SU-DHL-6 (cell line): ENCODE measurements at regions not wholly inside any gene's neighbourhood (a gene's known extent, or its start where the extent isn't known, plus 50 kb on each side); places are given as distances from the start of the nearest gene placed in this dataset.

Experiments
- H2AFZ ChIP-seq: fragments of 200-600 bp; sonication (generic); 2 replicates; pipeline ENCODE4 v1.6.1; 2014; ENCODE audit warnings: low read depth, mild to moderate bottlenecking, moderate library complexity, mixed read lengths, antibody characterized with exemption, low read length; ENCODE audit not compliant: severe bottlenecking
- H3F3A ChIP-seq: fragments of 200-600 bp; shearing (Covaris generic); 2 replicates; pipeline ENCODE4 v1.6.0; 2016; ENCODE audit warnings: antibody characterized with exemption, mild to moderate bottlenecking; ENCODE audit not compliant: insufficient read depth
- H3K27ac ChIP-seq: fragments of 200-600 bp; sonication (generic); 2 replicates; pipeline ENCODE4 v1.5.1; 2016; ENCODE audit warnings: low read depth, mild to moderate bottlenecking, low read length, moderate library complexity, mixed read lengths
- H3K27me3 ChIP-seq: fragments of 200-600 bp; sonication (generic), shearing (Covaris generic); 2 replicates; pipeline ENCODE4 v1.6.0; 2014; ENCODE audit warnings: mild to moderate bottlenecking, low read length
- H3K36me3 ChIP-seq: fragments of 200-600 bp; sonication (generic); 2 replicates; pipeline ENCODE4 v1.6.1; 2014; ENCODE audit warnings: mild to moderate bottlenecking, low read length, mixed read lengths
- H3K4me2 ChIP-seq: fragments of 300-600, 200-600 bp; shearing (Covaris generic), sonication (generic); 2 replicates; pipeline ENCODE4 v1.6.0; 2014; ENCODE audit warnings: low read length, low read depth, mild to moderate bottlenecking; ENCODE audit not compliant: poor library complexity, severe bottlenecking
- H3K4me3 ChIP-seq: fragments of 200-600 bp; sonication (generic); 2 replicates; pipeline ENCODE4 v1.5.1; 2014; ENCODE audit warnings: antibody characterized with exemption, low read length, mild to moderate bottlenecking, mixed read lengths; ENCODE audit not compliant: insufficient read depth, poor library complexity, severe bottlenecking
- H3K79me2 ChIP-seq: fragments of 200-600 bp; sonication (generic); 2 replicates; pipeline ENCODE4 v1.6.1; 2014; ENCODE audit warnings: mild to moderate bottlenecking, low read length, moderate library complexity; ENCODE audit not compliant: insufficient read depth
- H3K9ac ChIP-seq: fragments of 200-600 bp; sonication (generic); 2 replicates; pipeline ENCODE4 v1.7.0; 2014; ENCODE audit warnings: mild to moderate bottlenecking, low read length
- H3K9me2 ChIP-seq: fragments of 200-600 bp; sonication (generic); replicated peaks from 2 replicates; pipeline ENCODE4 v1.6.1; 2014; ENCODE audit warnings: low read length; ENCODE audit not compliant: insufficient read depth
- H3K9me3 ChIP-seq: fragments of 200-600 bp; sonication (generic); 2 replicates; pipeline ENCODE4 v1.6.1; 2014; ENCODE audit warnings: low read length, mixed read lengths; ENCODE audit not compliant: insufficient read depth
- H4K20me1 ChIP-seq: fragments of 200-600 bp; sonication (generic); 2 replicates; pipeline ENCODE4 v1.6.1; 2014; ENCODE audit warnings: low read depth, mild to moderate bottlenecking, antibody characterized with exemption, low read length, moderate library complexity, mixed read lengths
- CTCF ChIP-seq: fragments of 200-600 bp; sonication (generic); IDR thresholded peaks from one replicate; pipeline ENCODE4 v1.5.1; 2017; ENCODE audit warnings: antibody characterized with exemption, mild to moderate bottlenecking, low read length, moderate library complexity; ENCODE audit not compliant: insufficient read depth, poor library complexity, severe bottlenecking
- EZH2phosphoT487 ChIP-seq: fragments of 200-600 bp; sonication (generic), shearing (Covaris generic); conservative IDR thresholded peaks from 2 replicates; pipeline ENCODE4 v1.6.1; 2018; ENCODE audit warnings: mild to moderate bottlenecking, antibody characterized with exemption, low read length, moderate library complexity, mixed read lengths

DNA sequence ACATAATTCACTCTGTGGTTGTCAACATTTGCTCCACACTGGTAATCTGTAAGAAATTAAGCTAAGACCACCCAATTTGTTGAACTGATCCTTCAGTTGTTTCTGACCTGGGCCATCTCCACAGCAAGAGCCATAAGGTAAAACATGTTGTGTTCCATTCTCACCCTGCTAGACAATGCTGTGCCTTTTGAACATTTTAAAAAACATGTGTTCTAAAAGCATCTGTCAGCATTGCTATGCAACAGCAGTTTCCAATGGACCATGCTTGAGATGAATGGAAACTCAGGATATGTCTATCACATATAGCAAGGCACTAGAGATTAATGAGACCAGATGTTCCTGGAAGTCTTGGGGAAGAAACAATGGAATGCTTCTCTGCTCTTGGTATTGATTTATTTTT, 455.1 kb upstream of the RGMB start:
- Histone ChIP-seq H3K27me3 (no peaks in the 10 kb centered on the region), H3F3A (no peaks in the 10 kb centered on the region), H3K4me3 (no peak overlapping the region), H3K9me2 (no peaks in the 10 kb centered on the region), H3K27ac (no peak overlapping the region), H3K4me2 (no peak overlapping the region), H2AFZ (no peak overlapping the region), H3K79me2 (no peaks in the 10 kb centered on the region), H3K36me3 (no peaks in the 10 kb centered on the region), H3K9ac (no peak overlapping the region), H3K9me3 (no peaks in the 10 kb centered on the region), H4K20me1 (no peaks in the 10 kb centered on the region)
- TF ChIP-seq CTCF (no peak), EZH2phosphoT487 (no peak)

- H4K20me1 ChIP-seq: no peaks in the 10 kb centered on the region
- H3K4me3 ChIP-seq: no peak overlapping the region
- H3K27me3 ChIP-seq: no peaks in the 10 kb centered on the region
- TF ChIP-seq CTCF: no peak
- TF ChIP-seq EZH2phosphoT487: no peak
- no peaks in the 10 kb centered on the region for H3K9me2 ChIP-seq
- H3F3A ChIP-seq: no peaks in the 10 kb centered on the region
- H3K27ac ChIP-seq: no peak overlapping the region
- H3K36me3 ChIP-seq: no peaks in the 10 kb centered on the region
- no peak overlapping the region for H3K4me2 ChIP-seq
- H2AFZ ChIP-seq: no peak overlapping the region
- no peak overlapping the region for H3K9ac ChIP-seq
- no peaks in the 10 kb centered on the region for H3K79me2 ChIP-seq
- no peaks in the 10 kb centered on the region for H3K9me3 ChIP-seq
Measured at GRCh38 chr5:98319299-98320011, 454.0 kb upstream of the RGMB start.

GRCh38 chr5:98320343-98320742, 453.1 kb upstream of the RGMB start:
- Histone ChIP-seq H3K27ac (no peak overlapping the region), H3K27me3 (no peaks in the 10 kb centered on the region), H2AFZ (no peak overlapping the region), H3K9me3 (no peaks in the 10 kb centered on the region), H4K20me1 (no peaks in the 10 kb centered on the region), H3K9ac (no peak overlapping the region), H3K79me2 (no peaks in the 10 kb centered on the region), H3F3A (no peaks in the 10 kb centered on the region), H3K36me3 (no peaks in the 10 kb centered on the region), H3K4me2 (no peak overlapping the region), H3K9me2 (no peaks in the 10 kb centered on the region), H3K4me3 (no peak overlapping the region)
- no peak for TF ChIP-seq EZH2phosphoT487
- no peak for TF ChIP-seq CTCF
